HCT116 (cell line): ENCODE measurements at regions not wholly inside any gene's neighbourhood (a gene's known extent, or its start where the extent isn't known, plus 50 kb on each side); places are given as distances from the start of the nearest gene placed in this dataset.

Experiments
- ATAC-seq: fragments of 200-7000 bp; cut with Tn5 transposase; 2 replicates; pipeline ENCODE4 v1.9.1; 2020; ENCODE audit warnings: mild to moderate bottlenecking, moderate library complexity
- BruUV-seq: library from RNA; stranded (reverse); fragments of 400-500 nt; replicated peaks from 2 replicates; lab custom pipeline; 2021; lab: Mats Ljungman, UMichigan
- CTCF ChIA-PET: fragments of 300-600 bp; sonication (Branson Sonifier 250); formaldehyde crosslinking; loops from one replicate; lab custom pipeline; 2021; ENCODE audit warnings: antibody characterized with exemption; lab: Charles Lee
- POLR2A ChIA-PET: fragments of 300-600, 350-600 bp; sonication (Branson Sonifier 250); formaldehyde crosslinking; loops from one replicate; lab custom pipeline; 2021; ENCODE audit warnings: antibody characterized with exemption; lab: Charles Lee
- RAD21 ChIA-PET, 2 experiments: fragments of 300-600 bp; sonication (Branson Sonifier 250); formaldehyde crosslinking; loops; one replicate each; lab custom pipeline; 2023; ENCODE audit warnings: low total read pairs in 2 of 2; ENCODE audit not compliant: uncharacterized antibody in 2 of 2, unreplicated experiment in 2 of 2, low non-redundant PET in 1 of 2; lab: Charles Lee
- DNase-seq: peaks from one replicate; pipeline ENCODE4 v3.0.0-alpha.2; 2010; ENCODE audit warnings: low read depth, low spot score
- H2AFZ ChIP-seq: fragments of 200-600 bp; shearing (Covaris generic), sonication (generic); 2 replicates; pipeline ENCODE4 v1.6.1; 2017; ENCODE audit warnings: low read depth, mixed run types, mixed read lengths, antibody characterized with exemption, low read length; ENCODE audit not compliant: poor library complexity, severe bottlenecking
- H3K27ac ChIP-seq: 2 replicates; pipeline ENCODE4 v1.5.1; 2012; ENCODE audit warnings: low read depth, low read length
- H3K27me3 ChIP-seq: fragments of 200-600 bp; sonication (generic); 2 replicates; pipeline ENCODE4 v1.6.1; 2016; ENCODE audit warnings: mixed run types, low read length, mixed read lengths; ENCODE audit not compliant: insufficient read depth
- H3K36me3 ChIP-seq, 2 experiments: fragments of 200-500 bp in 1 of 2; fragments of 200-600 bp in 1 of 2; sonication (Bioruptor generic) in 1 of 2; sonication (generic) in 1 of 2; 2 replicates each; pipeline versions ENCODE4 v1.5.1 to v1.6.1; 2014 to 2016; ENCODE audit warnings: low read length in 2 of 2, inconsistent platforms in 1 of 2, mixed read lengths in 1 of 2, mixed run types in 1 of 2; ENCODE audit not compliant: insufficient read depth in 2 of 2, control insufficient read depth in 1 of 2
- H3K4me1 ChIP-seq, 2 experiments: fragments of 200-600 bp in 1 of 2; sonication (generic) in 1 of 2; 2 replicates each; pipeline versions ENCODE4 v1.5.1 to v1.6.1; 2012 to 2017; ENCODE audit warnings: low read length in 2 of 2, inconsistent platforms in 1 of 2, mild to moderate bottlenecking in 1 of 2, mixed read lengths in 1 of 2, mixed run types in 1 of 2, moderate library complexity in 1 of 2; ENCODE audit not compliant: insufficient read depth in 2 of 2, control insufficient read depth in 1 of 2
- H3K4me2 ChIP-seq: fragments of 200-600 bp; sonication (generic); 2 replicates; pipeline ENCODE4 v1.6.1; 2017; ENCODE audit warnings: mixed run types, low read length, mixed read lengths
- H3K4me3 ChIP-seq, 2 experiments: fragments of 200-600 bp in 1 of 2; sonication (generic) in 1 of 2; replicated peaks in 1 of 2; 2 replicates each; pipeline ENCODE4 v1.5.1; 2011 to 2016; ENCODE audit warnings: low read length in 2 of 2, control low read depth in 1 of 2, low read depth in 1 of 2, mild to moderate bottlenecking in 1 of 2, mixed read lengths in 1 of 2, mixed run types in 1 of 2
- H3K79me2 ChIP-seq: fragments of 200-600 bp; sonication (generic); 2 replicates; pipeline ENCODE4 v1.6.1; 2017; ENCODE audit warnings: mild to moderate bottlenecking, mixed run types, low read length, moderate library complexity, mixed read lengths; ENCODE audit not compliant: insufficient read depth
- H3K9ac ChIP-seq: fragments of 200-600 bp; sonication (generic); 2 replicates; pipeline ENCODE4 v1.6.1; 2016; ENCODE audit warnings: low read length, mixed read lengths
- H3K9me2 ChIP-seq: fragments of 200-600 bp; sonication (generic), shearing (Covaris generic); 2 replicates; pipeline ENCODE4 v1.6.1; 2017; ENCODE audit warnings: mixed run types, mild to moderate bottlenecking, moderate library complexity; ENCODE audit not compliant: insufficient read depth
- H3K9me3 ChIP-seq, 2 experiments: fragments of 200-500 bp in 1 of 2; fragments of 200-600 bp in 1 of 2; sonication (Bioruptor generic) in 1 of 2; sonication (generic) in 1 of 2; 2 replicates each; pipeline ENCODE4 v1.6.1; 2014 to 2017; ENCODE audit warnings: low read length in 2 of 2, mixed read lengths in 2 of 2, inconsistent platforms in 1 of 2, low read depth in 1 of 2, mild to moderate bottlenecking in 1 of 2, mixed run types in 1 of 2, moderate library complexity in 1 of 2; ENCODE audit not compliant: control insufficient read depth in 1 of 2, insufficient read depth in 1 of 2
- H4K20me1 ChIP-seq: fragments of 200-600 bp; sonication (generic), shearing (Covaris generic); 2 replicates; pipeline ENCODE4 v1.6.1; 2017; ENCODE audit warnings: mixed run types, mild to moderate bottlenecking, moderate library complexity; ENCODE audit not compliant: insufficient read depth
- CBX3 ChIP-seq: IDR thresholded peaks from 2 replicates; pipeline ENCODE4 v1.6.1; 2012; ENCODE audit warnings: low read depth
- ELF1 ChIP-seq: IDR thresholded peaks from 2 replicates; pipeline ENCODE4 v1.6.1; 2012; ENCODE audit warnings: low read depth, borderline replicate concordance
- EZH2phosphoT487 ChIP-seq: fragments of 200-600 bp; IDR thresholded peaks from 2 replicates; pipeline ENCODE4 v1.6.1; 2018; ENCODE audit warnings: antibody characterized with exemption, borderline replicate concordance
- FOSL1 ChIP-seq: IDR thresholded peaks from 2 replicates; pipeline ENCODE4 v1.6.1; 2012; ENCODE audit warnings: low read depth
- JUND ChIP-seq: IDR thresholded peaks from 2 replicates; pipeline ENCODE4 v1.6.1; 2012
- POLR2AphosphoS5 ChIP-seq: IDR thresholded peaks from 2 replicates; pipeline ENCODE4 v1.6.1; 2011; ENCODE audit warnings: mild to moderate bottlenecking, low read depth, low read length, moderate library complexity
- RAD21 ChIP-seq: IDR thresholded peaks from 2 replicates; pipeline ENCODE4 v1.6.1; 2012; ENCODE audit warnings: low read depth, mild to moderate bottlenecking
- SIN3A ChIP-seq: IDR thresholded peaks from 2 replicates; pipeline ENCODE4 v1.6.1; 2012; ENCODE audit warnings: low read depth
- ZFX ChIP-seq: fragments of 450-650 bp; IDR thresholded peaks from 2 replicates; pipeline ENCODE4 v1.6.1; 2017
- intact Hi-C: fragments of 100-400 bp; cut with micrococcal nuclease; formaldehyde crosslinking; loops from 2 replicates; pipeline ENCODE4 v1.10.0; 2022
- TF ChIP-seq, protein P1 (sequence below): IDR thresholded peaks from 2 replicates; pipeline ENCODE4 v1.6.1; 2011; ENCODE audit warnings: mild to moderate bottlenecking, low read length, moderate library complexity; ENCODE audit not compliant: insufficient replicate concordance; ENCODE audit errors: extremely low read depth
- TF ChIP-seq, protein P2 (sequence below): IDR thresholded peaks from 2 replicates; pipeline ENCODE4 v1.6.1; 2012; ENCODE audit warnings: low read depth
- TF ChIP-seq, protein P3 (sequence below): IDR thresholded peaks from 2 replicates; pipeline ENCODE4 v1.6.1; 2012
- TF ChIP-seq, protein P4 (sequence below), 3 experiments: fragments of 200-600 bp in 1 of 3; sonication (generic) in 1 of 3; IDR thresholded peaks in 2 of 3; conservative IDR thresholded peaks in 1 of 3; 2 replicates each; pipeline ENCODE4 v1.5.1; 2012 to 2017; ENCODE audit warnings: low read depth in 2 of 3, low read length in 2 of 3, antibody characterized with exemption in 1 of 3, borderline replicate concordance in 1 of 3, control low read depth in 1 of 3, mild to moderate bottlenecking in 1 of 3, mixed read lengths in 1 of 3, mixed run types in 1 of 3, moderate library complexity in 1 of 3; ENCODE audit not compliant: insufficient read depth in 1 of 3

DNA sequence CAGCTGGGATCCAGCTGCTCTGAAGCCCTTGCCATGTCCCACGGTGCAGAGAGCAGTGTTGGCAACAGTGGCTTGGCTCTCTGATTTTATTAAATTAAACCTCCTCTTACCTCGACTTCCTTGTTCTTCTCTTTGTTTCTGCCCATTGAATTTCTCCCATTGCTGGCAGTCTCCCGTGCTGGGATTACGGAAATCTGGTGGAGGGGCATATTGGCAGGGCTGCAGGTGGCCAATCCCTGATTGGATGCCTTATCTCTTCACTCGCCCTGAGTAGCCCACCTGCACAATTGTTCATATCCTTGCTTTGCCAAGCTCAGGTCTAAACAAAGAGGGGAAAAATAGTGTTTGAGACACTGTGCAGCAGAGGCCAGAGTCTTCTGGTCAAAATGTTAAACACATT is 493.9 kb downstream of the TMA16 start:
- Histone ChIP-seq H3K4me2 (no peak overlapping the region), H3K36me3 (no peaks in the 10 kb centered on the region), H2AFZ (no peak overlapping the region), H3K9me2 (no peaks in the 10 kb centered on the region), H3K27ac (no peak overlapping the region), H4K20me1 (no peaks in the 10 kb centered on the region), H3K4me1 (no peaks in the 10 kb centered on the region), H3K9ac (no peak overlapping the region), H3K79me2 (no peaks in the 10 kb centered on the region), H3K4me3 (no peak overlapping the region), H3K27me3 (no peaks in the 10 kb centered on the region), H3K9me3 (no peaks in the 10 kb centered on the region)
- DNase-seq (no peak), ATAC-seq (no peak)
- no TSS peak for BruUV-seq
- TF ChIP-seq RAD21 (no peak), SIN3A (no peak), POLR2AphosphoS5 (no peak), FOSL1 (no peak), CBX3 (no peak), ZFX (no peak), ELF1 (no peak), EZH2phosphoT487 (no peak), JUND (no peak)
- TF ChIP-seq, protein P1, sequence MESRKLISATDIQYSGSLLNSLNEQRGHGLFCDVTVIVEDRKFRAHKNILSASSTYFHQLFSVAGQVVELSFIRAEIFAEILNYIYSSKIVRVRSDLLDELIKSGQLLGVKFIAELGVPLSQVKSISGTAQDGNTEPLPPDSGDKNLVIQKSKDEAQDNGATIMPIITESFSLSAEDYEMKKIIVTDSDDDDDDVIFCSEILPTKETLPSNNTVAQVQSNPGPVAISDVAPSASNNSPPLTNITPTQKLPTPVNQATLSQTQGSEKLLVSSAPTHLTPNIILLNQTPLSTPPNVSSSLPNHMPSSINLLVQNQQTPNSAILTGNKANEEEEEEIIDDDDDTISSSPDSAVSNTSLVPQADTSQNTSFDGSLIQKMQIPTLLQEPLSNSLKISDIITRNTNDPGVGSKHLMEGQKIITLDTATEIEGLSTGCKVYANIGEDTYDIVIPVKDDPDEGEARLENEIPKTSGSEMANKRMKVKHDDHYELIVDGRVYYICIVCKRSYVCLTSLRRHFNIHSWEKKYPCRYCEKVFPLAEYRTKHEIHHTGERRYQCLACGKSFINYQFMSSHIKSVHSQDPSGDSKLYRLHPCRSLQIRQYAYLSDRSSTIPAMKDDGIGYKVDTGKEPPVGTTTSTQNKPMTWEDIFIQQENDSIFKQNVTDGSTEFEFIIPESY, result no peak
- TF ChIP-seq, protein P2, sequence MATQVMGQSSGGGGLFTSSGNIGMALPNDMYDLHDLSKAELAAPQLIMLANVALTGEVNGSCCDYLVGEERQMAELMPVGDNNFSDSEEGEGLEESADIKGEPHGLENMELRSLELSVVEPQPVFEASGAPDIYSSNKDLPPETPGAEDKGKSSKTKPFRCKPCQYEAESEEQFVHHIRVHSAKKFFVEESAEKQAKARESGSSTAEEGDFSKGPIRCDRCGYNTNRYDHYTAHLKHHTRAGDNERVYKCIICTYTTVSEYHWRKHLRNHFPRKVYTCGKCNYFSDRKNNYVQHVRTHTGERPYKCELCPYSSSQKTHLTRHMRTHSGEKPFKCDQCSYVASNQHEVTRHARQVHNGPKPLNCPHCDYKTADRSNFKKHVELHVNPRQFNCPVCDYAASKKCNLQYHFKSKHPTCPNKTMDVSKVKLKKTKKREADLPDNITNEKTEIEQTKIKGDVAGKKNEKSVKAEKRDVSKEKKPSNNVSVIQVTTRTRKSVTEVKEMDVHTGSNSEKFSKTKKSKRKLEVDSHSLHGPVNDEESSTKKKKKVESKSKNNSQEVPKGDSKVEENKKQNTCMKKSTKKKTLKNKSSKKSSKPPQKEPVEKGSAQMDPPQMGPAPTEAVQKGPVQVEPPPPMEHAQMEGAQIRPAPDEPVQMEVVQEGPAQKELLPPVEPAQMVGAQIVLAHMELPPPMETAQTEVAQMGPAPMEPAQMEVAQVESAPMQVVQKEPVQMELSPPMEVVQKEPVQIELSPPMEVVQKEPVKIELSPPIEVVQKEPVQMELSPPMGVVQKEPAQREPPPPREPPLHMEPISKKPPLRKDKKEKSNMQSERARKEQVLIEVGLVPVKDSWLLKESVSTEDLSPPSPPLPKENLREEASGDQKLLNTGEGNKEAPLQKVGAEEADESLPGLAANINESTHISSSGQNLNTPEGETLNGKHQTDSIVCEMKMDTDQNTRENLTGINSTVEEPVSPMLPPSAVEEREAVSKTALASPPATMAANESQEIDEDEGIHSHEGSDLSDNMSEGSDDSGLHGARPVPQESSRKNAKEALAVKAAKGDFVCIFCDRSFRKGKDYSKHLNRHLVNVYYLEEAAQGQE, result no peak
- TF ChIP-seq, protein P3, sequence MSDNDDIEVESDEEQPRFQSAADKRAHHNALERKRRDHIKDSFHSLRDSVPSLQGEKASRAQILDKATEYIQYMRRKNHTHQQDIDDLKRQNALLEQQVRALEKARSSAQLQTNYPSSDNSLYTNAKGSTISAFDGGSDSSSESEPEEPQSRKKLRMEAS, result no peak
- TF ChIP-seq, protein P4, sequence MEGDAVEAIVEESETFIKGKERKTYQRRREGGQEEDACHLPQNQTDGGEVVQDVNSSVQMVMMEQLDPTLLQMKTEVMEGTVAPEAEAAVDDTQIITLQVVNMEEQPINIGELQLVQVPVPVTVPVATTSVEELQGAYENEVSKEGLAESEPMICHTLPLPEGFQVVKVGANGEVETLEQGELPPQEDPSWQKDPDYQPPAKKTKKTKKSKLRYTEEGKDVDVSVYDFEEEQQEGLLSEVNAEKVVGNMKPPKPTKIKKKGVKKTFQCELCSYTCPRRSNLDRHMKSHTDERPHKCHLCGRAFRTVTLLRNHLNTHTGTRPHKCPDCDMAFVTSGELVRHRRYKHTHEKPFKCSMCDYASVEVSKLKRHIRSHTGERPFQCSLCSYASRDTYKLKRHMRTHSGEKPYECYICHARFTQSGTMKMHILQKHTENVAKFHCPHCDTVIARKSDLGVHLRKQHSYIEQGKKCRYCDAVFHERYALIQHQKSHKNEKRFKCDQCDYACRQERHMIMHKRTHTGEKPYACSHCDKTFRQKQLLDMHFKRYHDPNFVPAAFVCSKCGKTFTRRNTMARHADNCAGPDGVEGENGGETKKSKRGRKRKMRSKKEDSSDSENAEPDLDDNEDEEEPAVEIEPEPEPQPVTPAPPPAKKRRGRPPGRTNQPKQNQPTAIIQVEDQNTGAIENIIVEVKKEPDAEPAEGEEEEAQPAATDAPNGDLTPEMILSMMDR (IDR thresholded peaks at IDR 0.05 in 2 of 3, conservative IDR thresholded peaks at IDR 0.05 in 1 of 3; ENCODE audit: borderline replicate concordance in 1 of 3, insufficient read depth in 1 of 3, low read depth in 2 of 3, low read length in 2 of 3), result no peak
- CTCF ChIA-PET, result no interaction called here
- POLR2A ChIA-PET, result no interaction called here
- RAD21 ChIA-PET, result no interaction called here
- intact Hi-C loops, result no loop called here
